HepG2 (cell line): ENCODE measurements at regions not wholly inside any gene's neighbourhood (a gene's known extent, or its start where the extent isn't known, plus 50 kb on each side); places are given as distances from the start of the nearest gene placed in this dataset.

ENCODE experiments used
- ATAC-seq: fragments of 200-7000 bp; cut with Tn5 transposase; 3 replicates; pipeline ENCODE4 v1.9.1; 2020; ENCODE audit warnings: mild to moderate bottlenecking, moderate library complexity
- BruUV-seq: library from RNA; stranded (reverse); fragments of 400-500 nt; replicated peaks from 2 replicates; lab custom pipeline; 2021; lab: Mats Ljungman, UMichigan
- CTCF ChIA-PET: fragments of 300-600 bp; formaldehyde crosslinking; extraction: SDS; loops from one replicate; lab custom pipeline; 2021; ENCODE audit warnings: low total read pairs, inconsistent platforms, low intra/inter-chr PET ratio; lab: Yijun Ruan, JAX
- POLR2A ChIA-PET: fragments of 350-600 bp; sonication (Branson Sonifier 250); formaldehyde crosslinking; loops from one replicate; lab custom pipeline; 2020; ENCODE audit warnings: antibody characterized with exemption, inconsistent platforms; lab: Yijun Ruan, JAX
- DNase-seq: peaks from one replicate; pipeline ENCODE4 v3.0.0-alpha.2; 2015; ENCODE audit warnings: low spot score
- FAIRE-seq: peaks from 3 replicates; lab custom pipeline; 2011; peaks lifted over from hg19 to GRCh38; lab: Jason Lieb, UNC
- H2AFZ ChIP-seq: one replicate; pipeline ENCODE4 v1.6.1; 2011; ENCODE audit warnings: low read length, inconsistent platforms
- H3K27ac ChIP-seq: fragments of 300-600 bp; 3 replicates; pipeline ENCODE4 v1.8.0; 2011; ENCODE audit warnings: mixed run types, mild to moderate bottlenecking, mixed read lengths, low read length, inconsistent platforms; ENCODE audit not compliant: insufficient read depth; ENCODE audit errors: extremely low read length
- H3K27me3 ChIP-seq, 2 experiments: fragments of 200-600 bp in 1 of 2; 2 replicates in 1 of 2; 3 replicates in 1 of 2; pipeline versions ENCODE4 v1.6.0 to v1.8.0; 2011; ENCODE audit warnings: low read length in 2 of 2, mild to moderate bottlenecking in 2 of 2, moderate library complexity in 2 of 2, inconsistent platforms in 1 of 2; ENCODE audit not compliant: insufficient read depth in 2 of 2, control insufficient read depth in 1 of 2
- H3K36me3 ChIP-seq, 2 experiments: fragments of 200-600 bp in 1 of 2; replicated peaks in 1 of 2; 2 replicates in 1 of 2; 3 replicates in 1 of 2; pipeline versions ENCODE4 v1.5.1 to v1.8.0; 2011; ENCODE audit warnings: low read length in 2 of 2, inconsistent platforms in 1 of 2; ENCODE audit not compliant: insufficient read depth in 2 of 2, control insufficient read depth in 1 of 2
- H3K4me1 ChIP-seq: 2 replicates; pipeline ENCODE4 v1.5.1; 2012; ENCODE audit warnings: low read length, inconsistent platforms; ENCODE audit not compliant: insufficient read depth
- H3K4me2 ChIP-seq: 2 replicates; pipeline ENCODE4 v1.6.0; 2011; ENCODE audit warnings: low read depth, low read length, inconsistent platforms
- H3K4me3 ChIP-seq, 3 experiments: fragments of 200-600 bp in 1 of 3; sonication (generic), shearing (Covaris generic) in 1 of 3; replicated peaks in 1 of 3; 2 replicates each; pipeline ENCODE4 v1.5.1; 2011 to 2016; ENCODE audit warnings: low read length in 3 of 3, inconsistent platforms in 2 of 3, low read depth in 2 of 3, mild to moderate bottlenecking in 2 of 3, control low read depth in 1 of 3, mixed read lengths in 1 of 3; ENCODE audit not compliant: insufficient read depth in 1 of 3
- H3K79me2 ChIP-seq: one replicate; pipeline ENCODE4 v1.6.1; 2011; ENCODE audit warnings: low read length, inconsistent platforms; ENCODE audit not compliant: insufficient read depth
- H3K9ac ChIP-seq: 2 replicates; pipeline ENCODE4 v1.6.0; 2011; ENCODE audit warnings: mild to moderate bottlenecking, low read depth, low read length, inconsistent platforms; ENCODE audit not compliant: insufficient read depth
- H3K9me3 ChIP-seq: 2 replicates; pipeline ENCODE4 v1.5.1; 2012; ENCODE audit warnings: mild to moderate bottlenecking, low read length
- H4K20me1 ChIP-seq: 2 replicates; pipeline ENCODE4 v1.6.0; 2011; ENCODE audit warnings: inconsistent platforms, mild to moderate bottlenecking, low read length, moderate library complexity; ENCODE audit not compliant: insufficient read depth
- BRCA1 ChIP-seq: sonication (generic); formaldehyde crosslinking; IDR thresholded peaks from 2 replicates; pipeline ENCODE4 v1.4.0; 2020; ENCODE audit warnings: missing genetic modification reagents
- CBX1 ChIP-seq: IDR thresholded peaks from one replicate; pipeline ENCODE4 v1.6.1; 2016; ENCODE audit warnings: antibody characterized with exemption, low read depth
- ELF1 ChIP-seq: sonication (generic); formaldehyde crosslinking; IDR thresholded peaks from 2 replicates; pipeline ENCODE4 v1.4.0; 2020; ENCODE audit warnings: missing genetic modification reagents
- FOXP1 ChIP-seq, 2 experiments: fragments of 450-650 bp in 1 of 2; IDR thresholded peaks; 2 replicates each; pipeline ENCODE4 v1.6.1; 2017 to 2018; ENCODE audit warnings: antibody characterized with exemption in 1 of 2
- KLF9 ChIP-seq: IDR thresholded peaks from 2 replicates; pipeline ENCODE4 v1.6.1; 2016; ENCODE audit warnings: low read depth
- MLX ChIP-seq: IDR thresholded peaks from 2 replicates; pipeline ENCODE4 v1.6.1; 2016
- NAIF1 ChIP-seq: sonication (generic); formaldehyde crosslinking; IDR thresholded peaks from 2 replicates; pipeline ENCODE4 v1.5.0; 2020; ENCODE audit warnings: mild to moderate bottlenecking, missing genetic modification reagents, borderline replicate concordance
- SUZ12 ChIP-seq: fragments of 150-350 bp; IDR thresholded peaks from 2 replicates; pipeline ENCODE4 v1.6.1; 2014; ENCODE audit warnings: low read depth, low read length
- ZC3H4 ChIP-seq: sonication (generic); formaldehyde crosslinking; IDR thresholded peaks from 2 replicates; pipeline ENCODE4 v1.4.0; 2020; ENCODE audit warnings: missing genetic modification reagents, borderline replicate concordance
- ZNF10 ChIP-seq: sonication (generic); formaldehyde crosslinking; IDR thresholded peaks from 2 replicates; pipeline ENCODE4 v1.4.0; 2020; ENCODE audit warnings: mild to moderate bottlenecking, low read depth, missing genetic modification reagents, borderline replicate concordance
- ZNF317 ChIP-seq: sonication (generic); formaldehyde crosslinking; IDR thresholded peaks from 2 replicates; pipeline ENCODE4 v1.5.0; 2020; ENCODE audit warnings: mild to moderate bottlenecking, missing genetic modification reagents
- ZNF432 ChIP-seq: sonication (generic); formaldehyde crosslinking; IDR thresholded peaks from 2 replicates; pipeline ENCODE4 v1.5.0; 2020; ENCODE audit warnings: missing genetic modification reagents, mild to moderate bottlenecking, borderline replicate concordance
- ZNF564 ChIP-seq: sonication (generic); formaldehyde crosslinking; IDR thresholded peaks from 2 replicates; pipeline ENCODE4 v1.8.1; 2023; ENCODE audit warnings: mild to moderate bottlenecking, missing genetic modification reagents
- ZNF572 ChIP-seq: sonication (generic); formaldehyde crosslinking; IDR thresholded peaks from 2 replicates; pipeline ENCODE4 v1.5.1; 2020; ENCODE audit warnings: mild to moderate bottlenecking, missing genetic modification reagents
- ZNF605 ChIP-seq: sonication (generic); formaldehyde crosslinking; IDR thresholded peaks from 2 replicates; pipeline ENCODE4 v1.8.0; 2022; ENCODE audit warnings: mild to moderate bottlenecking, missing genetic modification reagents
- ZNF704 ChIP-seq: sonication (generic); formaldehyde crosslinking; IDR thresholded peaks from 2 replicates; pipeline ENCODE4 v1.8.1; 2023; ENCODE audit warnings: mild to moderate bottlenecking, inconsistent platforms, moderate library complexity, missing genetic modification reagents, borderline replicate concordance
- ZSCAN25 ChIP-seq: sonication (generic); formaldehyde crosslinking; IDR thresholded peaks from 2 replicates; pipeline ENCODE4 v1.8.0; 2022; ENCODE audit warnings: mild to moderate bottlenecking, missing genetic modification reagents
- WGBS: methylation state at CpG from one replicate; pipeline ENCODE4 v1.1.6; 2017; ENCODE audit warnings: low lambda C conversion rate; 5-methylcytosine and 5-hydroxymethylcytosine counted together
- in situ Hi-C: cut with HindIII; loops from 2 replicates; pipeline ENCODE4 v1.10.0; 2017; ENCODE audit warnings: low pct_unique_long_range_greater_than_20kb; ENCODE audit not compliant: extremely low pct_ligation_motif_present
- intact Hi-C: fragments of 100-400 bp; cut with micrococcal nuclease; formaldehyde crosslinking; loops from one replicate; pipeline ENCODE4 v1.10.0; 2022; ENCODE audit not compliant: unreplicated experiment
- TF ChIP-seq, protein P1 (sequence below): sonication (generic); formaldehyde crosslinking; IDR thresholded peaks from 2 replicates; pipeline ENCODE4 v1.4.0; 2020; ENCODE audit warnings: low read depth, mild to moderate bottlenecking, missing genetic modification reagents

- BruUV-seq, result no TSS peak
- Histone ChIP-seq H3K4me3 (no peak overlapping the region), H3K27ac (no peak overlapping the region), H4K20me1 (no peaks in the 10 kb centered on the region), H3K9ac (no peak overlapping the region), H3K4me1 (no peaks in the 10 kb centered on the region), H2AFZ (no peak overlapping the region), H3K9me3 (no peaks in the 10 kb centered on the region), H3K27me3 (no peaks in the 10 kb centered on the region), H3K4me2 (no peak overlapping the region), H3K79me2 (no peaks in the 10 kb centered on the region), H3K36me3 (no peaks in the 10 kb centered on the region)
- intact Hi-C loops (no loop called here), in situ Hi-C loops (no loop called here)
- POLR2A ChIA-PET, result no interaction called here
- ATAC-seq, result no peak
- WGBS, result 8% methylated on average over 1 of the region's 1 CpG
- no peak for DNase-seq
- CTCF ChIA-PET, result no interaction called here
- no peak for FAIRE-seq
- no peak for TF ChIP-seq ZNF572 (CRISPR knock-in tag)
- TF ChIP-seq NAIF1 (CRISPR knock-in tag), result no peak
- TF ChIP-seq KLF9 (CRISPR knock-in tag), result no peak
- TF ChIP-seq, protein P1, sequence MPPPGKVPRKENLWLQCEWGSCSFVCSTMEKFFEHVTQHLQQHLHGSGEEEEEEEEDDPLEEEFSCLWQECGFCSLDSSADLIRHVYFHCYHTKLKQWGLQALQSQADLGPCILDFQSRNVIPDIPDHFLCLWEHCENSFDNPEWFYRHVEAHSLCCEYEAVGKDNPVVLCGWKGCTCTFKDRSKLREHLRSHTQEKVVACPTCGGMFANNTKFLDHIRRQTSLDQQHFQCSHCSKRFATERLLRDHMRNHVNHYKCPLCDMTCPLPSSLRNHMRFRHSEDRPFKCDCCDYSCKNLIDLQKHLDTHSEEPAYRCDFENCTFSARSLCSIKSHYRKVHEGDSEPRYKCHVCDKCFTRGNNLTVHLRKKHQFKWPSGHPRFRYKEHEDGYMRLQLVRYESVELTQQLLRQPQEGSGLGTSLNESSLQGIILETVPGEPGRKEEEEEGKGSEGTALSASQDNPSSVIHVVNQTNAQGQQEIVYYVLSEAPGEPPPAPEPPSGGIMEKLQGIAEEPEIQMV, result no peak
- TF ChIP-seq ZNF564, result no peak
- TF ChIP-seq ZC3H4 (CRISPR knock-in tag), result no peak
- no peak for TF ChIP-seq FOXP1 (IDR thresholded peaks at IDR 0.05)
- no peak for TF ChIP-seq FOXP1 (CRISPR knock-in tag; IDR thresholded peaks at IDR 0.05)
Observed at GRCh38 chr18:67652288-67652687, 135.8 kb upstream of the DSEL start.

DNA sequence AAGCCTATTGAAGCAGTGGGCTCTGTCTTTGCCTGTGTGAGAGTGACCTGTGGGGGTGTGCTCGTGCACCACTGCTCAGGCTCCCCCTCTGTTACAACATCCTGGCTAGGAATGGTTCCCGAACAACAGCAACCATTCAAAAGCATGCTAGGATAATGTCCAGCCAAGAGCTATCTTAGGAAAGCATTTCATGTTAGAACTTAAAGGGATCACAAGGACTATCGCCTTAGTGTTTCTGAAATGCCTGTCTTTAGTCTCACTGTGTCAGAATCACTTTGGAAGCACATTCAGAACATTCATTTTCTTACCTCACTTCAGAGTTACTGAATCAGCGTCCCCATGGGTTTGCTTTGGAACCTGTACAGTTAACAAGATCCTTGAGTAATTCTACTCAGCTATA lies 134.9 kb upstream of the DSEL start:
- no peaks in the 10 kb centered on the region for H3K79me2 ChIP-seq
- no peaks in the 10 kb centered on the region for H3K9me3 ChIP-seq
- no peak overlapping the region for H3K4me2 ChIP-seq
- no peak for ATAC-seq
- DNase-seq, result no peak
- H3K36me3 ChIP-seq, result no peaks in the 10 kb centered on the region
- H3K4me3 ChIP-seq, result no peak overlapping the region
- intact Hi-C loops (no loop called here), in situ Hi-C loops (no loop called here)
- WGBS, result 11% methylated on average over 4 of the region's 4 CpGs
- no peak for FAIRE-seq
- no peaks in the 10 kb centered on the region for H3K4me1 ChIP-seq
- H3K9ac ChIP-seq, result no peak overlapping the region
- POLR2A ChIA-PET, result no interaction called here
- no peak overlapping the region for H3K27ac ChIP-seq
- no peaks in the 10 kb centered on the region for H4K20me1 ChIP-seq
- CTCF ChIA-PET, result no interaction called here
- no peaks in the 10 kb centered on the region for H3K27me3 ChIP-seq
- no TSS peak for BruUV-seq
- H2AFZ ChIP-seq, result no peak overlapping the region
- no peak for TF ChIP-seq SUZ12
- TF ChIP-seq ELF1 (CRISPR knock-in tag), result no peak
- TF ChIP-seq ZNF704 (CRISPR knock-in tag), result no peak
- TF ChIP-seq ZNF10 (CRISPR knock-in tag), result no peak
- TF ChIP-seq BRCA1, result no peak
- TF ChIP-seq ZNF432, result no peak
- no peak for TF ChIP-seq ZNF317 (CRISPR knock-in tag)
- TF ChIP-seq ZSCAN25 (CRISPR knock-in tag), result no peak
- TF ChIP-seq CBX1, result no peak
- no peak for TF ChIP-seq ZNF605 (CRISPR knock-in tag)
- TF ChIP-seq MLX (CRISPR knock-in tag), result no peak
